ENCODE measurements at regions not wholly inside any gene's neighbourhood (a gene's known extent, or its start where the extent isn't known, plus 50 kb on each side); places are given as distances from the start of the nearest gene placed in this dataset.

GRCh38 chr20:12718619-12719018 is 290.2 kb upstream of the SPTLC3 start:
- H3K14ac ChIP-seq (ENCODE audit: insufficient read depth, low read length) = no peak overlapping the region
- no peaks in the 10 kb centered on the region for H3K23me2 ChIP-seq (ENCODE audit: insufficient read length, low read depth, low read length, poor library complexity, severe bottlenecking)
- no peaks in the 10 kb centered on the region for H3K79me2 ChIP-seq (ENCODE audit: insufficient read depth, low read length)
- no peak overlapping the region for H3K9ac ChIP-seq (ENCODE audit: extremely low read depth, insufficient read length, low read length)
- no peak overlapping the region for H4K5ac ChIP-seq (ENCODE audit: insufficient read length, low read depth, low read length)
- H2BK5ac ChIP-seq (ENCODE audit: insufficient read length, low read length) = no peak overlapping the region
- H3K79me1 ChIP-seq (ENCODE audit: insufficient read depth, low read depth, low read length, poor library complexity, severe bottlenecking) = no peaks in the 10 kb centered on the region
- no peak overlapping the region for H2BK120ac ChIP-seq (ENCODE audit: low read depth, low read length, poor library complexity, severe bottlenecking)
- H3K4me2 ChIP-seq (ENCODE audit: insufficient read depth, insufficient read length, low read length) = no peak overlapping the region
- no peaks in the 10 kb centered on the region for H4K20me1 ChIP-seq (ENCODE audit: control insufficient read depth, insufficient read depth, insufficient read length)
- H3K23ac ChIP-seq (ENCODE audit: insufficient read length, low read depth, low read length) = no peak overlapping the region
- no peaks in the 10 kb centered on the region for H3K27me3 Mint-ChIP-seq (ENCODE audit: low read depth)
- H3K27ac ChIP-seq (ENCODE audit: insufficient read length, low read depth, low read length) = no peak overlapping the region
- no peak for TF ChIP-seq CTCF (conservative IDR thresholded peaks at IDR 0.05)
- no peak overlapping the region for H2BK12ac ChIP-seq (ENCODE audit: insufficient read length, low read depth, low read length)
- H4K8ac ChIP-seq (replicated peaks; ENCODE audit: insufficient read length, low read depth, low read length) = no peak overlapping the region
- H3K9me3 Mint-ChIP-seq = peaks cover 0 to 2% of the 10 kb centered on the region in 2 experiments; a peak in 1 of 5 replicates
- H3K27me3 ChIP-seq (ENCODE audit: insufficient read depth, low read length) = no peaks in the 10 kb centered on the region
- peaks cover 0 to 5% of the 10 kb centered on the region in 2 experiments; a peak in 1 of 4 replicates for H3K4me1 Mint-ChIP-seq
- no peak overlapping the region for H3K56ac ChIP-seq (ENCODE audit: insufficient read length, low read depth, low read length)
- WGBS (ENCODE audit: extremely low coverage, insufficient read length, low lambda C conversion rate) = no CpG with 5 or more reads among the region's 4 CpGs
- no peak for DNase-seq
- no peak overlapping the region for H2AK5ac ChIP-seq (ENCODE audit: insufficient read length, low read length)
- H2BK15ac ChIP-seq (ENCODE audit: low read depth, low read length) = no peak overlapping the region
- H3K4ac ChIP-seq (ENCODE audit: low read depth, low read length) = no peak overlapping the region
- 0 out of 7 replicates have a peak, but pooled peaks cover 0 to 4% (median 0%) of the 10 kb centered on the region in 3 experiments for H3K36me3 Mint-ChIP-seq (ENCODE audit: insufficient read depth in 1 of 3, low read depth in 3 of 3)
- H3K18ac ChIP-seq (ENCODE audit: insufficient read length, low read depth, low read length) = no peak overlapping the region
- no peak overlapping the region for H3K27ac Mint-ChIP-seq
- H3K9me3 ChIP-seq (ENCODE audit: control insufficient read depth, low read depth, low read length) = no peaks in the 10 kb centered on the region
- H3T11ph ChIP-seq (ENCODE audit: low read length) = no peak overlapping the region
- no peak overlapping the region for H3K4me3 Mint-ChIP-seq
- no peak overlapping the region for H4K91ac ChIP-seq (ENCODE audit: insufficient read length, low read depth, low read length)
- no peak overlapping the region for H2BK20ac ChIP-seq (ENCODE audit: low read depth, low read length, poor library complexity, severe bottlenecking)
- H3K4me1 ChIP-seq (ENCODE audit: insufficient read depth, low read length) = peaks cover 5% of the 10 kb centered on the region; the same call in 1 of the 2 replicates
- no peak overlapping the region for H2AFZ ChIP-seq (ENCODE audit: low read length)
